Prostate gland (tissue), 2 donors: ENCODE measurements at regions not wholly inside any gene's neighbourhood (a gene's known extent, or its start where the extent isn't known, plus 50 kb on each side); places are given as distances from the start of the nearest gene placed in this dataset.

Source experiments
- CTCF ChIP-seq, 4 experiments: fragments of 200-600 bp in 2 of 4; fragments of 450-650 bp in 2 of 4; sonication (generic) in 2 of 4; IDR thresholded peaks; 1 replicate in 3 of 4; 2 replicates in 1 of 4; pipeline ENCODE4 v1.5.1; 2016 to 2019; ENCODE audit warnings: antibody characterized with exemption in 4 of 4, mild to moderate bottlenecking in 2 of 4, moderate library complexity in 2 of 4
- POLR2A ChIP-seq: fragments of 450-650 bp; IDR thresholded peaks from one replicate; pipeline ENCODE4 v1.6.1; 2016; ENCODE audit warnings: antibody characterized with exemption, mild to moderate bottlenecking
- POLR2AphosphoS5 ChIP-seq: sonication (generic); formaldehyde crosslinking; IDR thresholded peaks from one replicate; pipeline ENCODE4 v1.6.1; 2017; ENCODE audit warnings: antibody characterized with exemption

GRCh38 chr10:2686691-2687090 lies 380.7 kb upstream of the PFKP start:
- TF ChIP-seq CTCF (IDR thresholded peaks at IDR 0.05) (no peak), POLR2A (no peak), POLR2AphosphoS5 (no peak)
